HG03469 (cell line): ENCODE measurements at regions not wholly inside any gene's neighbourhood (a gene's known extent, or its start where the extent isn't known, plus 50 kb on each side); places are given as distances from the start of the nearest gene placed in this dataset.
"Not testable (repeated sequence)": the region's sequence is repeated elsewhere in the genome, so short reads cannot be mapped to it uniquely, and the experiment has no call there.

Experiments
- ATAC-seq: cut with Tn5 transposase; IDR thresholded peaks from one replicate; pipeline ENCODE4 v1.9.1; 2021; ENCODE audit warnings: mild to moderate bottlenecking, moderate library complexity, moderate number of reproducible peaks; ENCODE audit not compliant: unreplicated experiment

DNA sequence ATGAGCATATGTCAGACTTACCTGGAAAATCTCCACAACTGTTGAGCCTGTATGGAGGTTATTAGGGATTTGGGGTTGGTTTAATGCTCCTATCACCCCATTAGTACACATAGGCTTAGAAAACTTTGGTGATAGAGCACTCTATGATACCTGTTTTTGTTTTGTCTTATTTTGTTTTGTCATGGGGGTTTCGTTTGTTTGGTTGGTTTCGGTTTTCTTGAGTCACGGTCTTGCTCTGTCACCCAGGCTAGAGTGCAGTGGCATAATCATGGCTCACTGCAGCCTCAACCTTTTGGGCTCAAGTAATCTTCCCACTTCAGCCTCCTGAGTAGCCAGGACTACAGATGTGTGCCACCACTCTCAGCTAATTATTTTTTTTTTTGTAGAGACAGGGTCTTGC lies 70.0 kb downstream of the MZT1 start:
- no peak for ATAC-seq

DNA sequence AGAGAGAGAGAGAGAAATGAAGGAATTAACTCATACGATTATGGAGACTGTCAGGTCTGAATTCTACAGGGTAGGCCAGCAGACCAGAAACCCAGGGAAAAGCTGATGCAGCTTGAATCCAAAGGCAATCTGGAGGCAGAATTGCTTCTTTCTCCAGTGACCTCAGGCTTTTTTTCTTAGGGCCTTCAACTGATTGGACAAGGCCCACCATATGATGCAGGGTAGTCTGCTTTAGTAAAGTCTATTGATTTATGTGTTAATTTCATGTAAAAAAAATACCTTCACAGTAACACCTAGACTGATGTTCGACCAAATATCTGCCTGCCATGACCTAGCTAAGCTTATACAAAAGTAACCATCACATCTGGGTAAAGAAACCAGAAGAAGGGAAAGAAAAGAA lies 71.1 kb downstream of the MZT1 start:
- no peak for ATAC-seq

DNA sequence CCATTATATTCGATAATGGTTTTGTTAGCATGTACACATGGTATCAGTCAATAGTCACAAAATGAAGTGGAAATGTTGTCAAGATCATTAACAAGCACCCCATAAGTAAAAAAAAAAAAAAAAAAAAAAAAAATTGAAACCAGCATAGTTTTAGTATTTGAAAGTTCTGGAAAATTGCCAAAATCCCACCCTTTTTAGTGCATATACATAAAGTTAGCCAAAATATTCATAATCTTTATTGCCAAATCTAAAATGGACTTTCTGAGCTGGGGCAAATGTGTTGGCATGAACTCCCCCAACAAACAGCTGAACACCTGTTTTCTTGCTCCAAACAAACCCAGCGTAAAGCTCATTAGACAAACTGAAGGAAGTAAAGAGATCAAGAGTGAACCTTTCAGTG lies 73.9 kb downstream of the MZT1 start:
- no peak for ATAC-seq

DNA sequence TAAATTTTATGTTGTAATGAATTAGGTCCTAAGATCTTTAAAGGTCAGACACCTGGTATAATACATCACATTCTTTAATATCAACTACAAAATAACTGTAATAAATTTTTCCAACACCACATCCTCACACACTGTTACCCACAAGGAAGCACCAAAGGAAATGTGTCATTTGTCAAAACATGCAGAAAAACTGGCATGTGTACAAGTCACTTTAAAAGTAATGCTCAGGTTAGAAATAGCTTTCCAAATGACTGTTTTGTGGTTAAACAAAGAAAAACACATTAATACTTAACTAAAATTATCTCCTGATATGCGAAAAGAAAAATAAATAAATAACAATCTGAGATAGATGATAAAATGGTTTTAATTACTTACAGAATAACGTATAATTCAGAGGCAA lies 74.7 kb downstream of the MZT1 start:
- no peak for ATAC-seq

DNA sequence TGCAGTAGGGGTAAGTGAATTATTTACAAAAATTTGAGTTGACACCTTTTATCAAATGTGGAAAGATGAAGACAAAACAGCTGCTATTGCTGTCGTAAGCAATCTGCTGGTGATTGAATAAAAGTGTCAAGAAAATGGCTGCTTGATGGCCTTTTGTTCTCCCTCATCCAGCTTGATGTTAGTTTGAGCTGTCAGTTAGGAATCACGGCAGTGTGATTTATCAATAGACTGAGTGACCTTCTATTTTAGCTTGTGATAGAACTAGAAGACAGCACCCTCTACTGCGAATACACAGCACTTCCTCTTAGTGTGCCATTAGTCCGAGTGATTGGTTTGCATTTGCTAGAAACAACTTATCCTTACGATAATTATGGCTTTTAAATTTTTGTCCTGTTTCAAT lies 76.3 kb downstream of the MZT1 start:
- ATAC-seq: no peak

DNA sequence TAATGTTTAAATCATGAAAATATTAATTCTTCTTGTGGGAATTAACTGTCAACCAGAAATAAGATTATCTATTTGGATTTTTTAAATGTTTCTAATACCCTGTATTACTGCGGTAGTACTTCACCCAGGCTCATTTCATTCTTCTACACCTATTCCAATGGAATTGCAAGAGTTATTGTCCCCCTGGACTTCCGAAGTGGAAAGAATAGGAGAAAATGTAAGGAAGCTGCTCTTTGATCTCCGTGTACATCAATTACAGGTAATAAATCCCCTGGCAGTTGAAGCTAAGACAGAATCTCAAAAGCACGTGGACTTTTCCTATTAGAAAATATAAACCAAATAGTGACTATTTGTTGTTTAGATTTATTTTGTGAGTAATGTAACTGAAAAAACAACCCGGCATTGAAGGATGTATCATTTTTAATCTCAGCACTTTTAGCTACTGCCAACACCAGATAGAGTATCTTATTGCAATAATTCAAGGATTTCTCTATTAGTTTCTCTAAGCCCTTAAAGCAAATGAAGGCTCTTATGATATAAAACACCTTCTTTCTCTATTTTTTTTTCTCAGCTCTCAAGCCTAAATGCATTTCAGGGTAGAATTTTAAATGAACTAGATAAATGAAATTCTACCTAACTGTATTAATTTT lies 77.3 kb downstream of the MZT1 start:
- ATAC-seq: no peak

GRCh38 chr13:72648513-72649065 lies 78.8 kb downstream of the MZT1 start:
- ATAC-seq: no peak

GRCh38 chr13:72647422-72647821 lies 80.0 kb downstream of the MZT1 start:
- no peak for ATAC-seq

DNA sequence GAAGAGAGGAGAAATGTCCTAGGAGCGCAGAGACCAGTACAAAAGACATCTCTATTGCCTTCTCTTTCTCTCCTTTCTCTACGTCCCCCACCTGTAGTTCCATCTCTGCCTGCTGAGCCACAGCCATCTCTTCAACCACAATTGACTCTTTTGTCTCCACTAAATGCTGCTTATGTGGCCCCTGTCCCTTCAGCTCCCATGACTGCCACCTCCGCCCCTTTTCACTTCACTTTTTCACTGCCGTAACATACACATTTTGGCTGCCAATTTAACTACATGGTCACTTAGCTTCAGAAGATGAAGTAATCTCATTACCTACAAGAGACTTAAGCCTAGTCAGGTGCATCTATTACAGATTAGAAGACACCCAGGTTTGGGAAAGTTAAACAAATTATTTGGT lies 81.9 kb downstream of the MZT1 start:
- no peak for ATAC-seq

- ATAC-seq: no peak
Observed at GRCh38 chr13:72643311-72643989, 84.0 kb downstream of the MZT1 start.

DNA sequence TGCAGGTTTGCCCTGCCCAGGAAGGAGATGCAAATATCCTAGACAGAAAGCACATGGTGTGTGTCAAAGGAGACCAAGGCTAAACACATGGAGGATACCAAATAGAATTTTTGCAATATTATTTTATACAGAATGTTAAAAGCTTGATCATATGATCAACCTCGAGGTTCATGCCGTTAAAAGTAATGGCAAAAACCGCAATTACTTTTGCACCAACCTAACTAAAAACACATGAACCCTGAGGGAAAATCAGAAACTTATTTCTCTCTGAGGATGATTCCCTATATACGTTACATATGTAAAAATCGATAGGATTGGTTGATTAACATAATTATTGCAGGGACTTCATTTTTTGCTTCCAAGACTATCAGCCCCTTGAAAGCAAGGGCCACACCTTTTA lies 88.1 kb downstream of the MZT1 start:
- ATAC-seq: no peak

DNA sequence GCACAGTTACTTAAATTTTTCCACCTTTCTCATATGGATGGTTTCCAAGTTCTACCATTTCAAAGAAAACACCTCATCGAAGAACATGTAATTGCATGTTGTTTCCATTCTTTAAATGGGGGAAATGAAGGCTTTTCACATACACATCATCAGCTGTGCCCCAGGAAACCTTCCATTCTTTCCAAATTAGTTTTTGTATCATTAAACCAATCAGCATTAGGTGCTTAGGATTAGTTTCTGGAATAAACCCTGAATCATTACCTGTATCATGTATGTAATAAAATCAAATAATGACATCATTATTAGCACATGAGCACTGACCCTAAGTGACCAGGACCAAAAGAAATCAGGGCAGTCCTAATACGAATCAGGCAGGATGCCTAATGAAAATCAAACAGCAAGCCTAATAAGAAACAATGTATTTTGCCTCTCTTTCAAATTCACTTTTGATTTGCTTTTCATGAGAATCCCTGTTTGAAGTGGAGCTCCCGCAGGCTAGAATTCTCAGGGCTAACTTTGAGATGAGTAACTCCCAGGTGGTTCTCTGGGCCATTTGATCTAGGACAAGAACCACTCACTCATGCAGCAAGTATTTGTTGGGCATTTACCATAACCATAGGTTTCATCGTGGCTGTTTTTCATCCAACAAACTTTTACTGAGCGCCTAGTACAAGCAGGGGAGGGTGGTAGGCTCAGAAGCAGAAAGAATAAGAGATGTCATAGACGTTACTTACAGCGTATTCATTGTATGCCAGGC lies 89.2 kb downstream of the MZT1 start:
- ATAC-seq: no peak

DNA sequence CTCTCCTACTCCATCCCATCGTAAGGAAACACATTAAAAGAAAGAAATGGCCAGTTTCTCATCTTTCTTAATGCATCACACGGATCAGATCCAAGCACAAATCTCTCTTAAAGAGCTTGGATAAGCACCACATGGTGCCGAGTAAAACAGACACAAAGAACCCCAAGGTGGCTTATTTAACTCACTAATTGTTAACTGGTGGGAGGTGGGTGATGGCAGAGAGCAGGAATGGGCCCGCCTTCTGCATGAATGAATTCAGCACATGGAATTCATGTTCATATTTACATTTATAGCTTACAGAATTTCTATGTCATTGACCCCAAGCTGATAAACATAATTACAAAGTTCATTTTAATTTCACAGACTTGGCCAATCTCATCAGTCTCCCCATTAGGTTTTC lies 89.9 kb downstream of the MZT1 start:
- ATAC-seq: no peak

DNA sequence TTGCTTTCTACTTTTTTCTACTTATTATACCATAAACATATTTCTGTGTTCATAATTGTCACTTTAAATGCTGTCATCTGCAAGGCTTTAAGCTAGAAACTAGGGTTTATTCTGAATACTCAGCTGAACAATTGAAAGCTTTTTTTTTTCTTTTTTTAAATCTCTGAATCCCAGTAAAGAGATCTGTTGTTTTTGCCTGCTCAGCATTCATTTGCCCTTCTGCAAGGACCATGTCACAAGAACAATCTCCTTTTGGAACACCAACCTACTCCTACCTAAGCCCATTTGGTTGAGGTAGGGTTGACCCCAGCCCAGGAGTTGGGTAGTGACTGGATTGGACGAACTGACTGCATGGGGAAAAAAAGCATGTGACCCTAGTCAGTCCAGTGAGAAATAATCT lies 92.6 kb downstream of the MZT1 start:
- ATAC-seq: no peak

DNA sequence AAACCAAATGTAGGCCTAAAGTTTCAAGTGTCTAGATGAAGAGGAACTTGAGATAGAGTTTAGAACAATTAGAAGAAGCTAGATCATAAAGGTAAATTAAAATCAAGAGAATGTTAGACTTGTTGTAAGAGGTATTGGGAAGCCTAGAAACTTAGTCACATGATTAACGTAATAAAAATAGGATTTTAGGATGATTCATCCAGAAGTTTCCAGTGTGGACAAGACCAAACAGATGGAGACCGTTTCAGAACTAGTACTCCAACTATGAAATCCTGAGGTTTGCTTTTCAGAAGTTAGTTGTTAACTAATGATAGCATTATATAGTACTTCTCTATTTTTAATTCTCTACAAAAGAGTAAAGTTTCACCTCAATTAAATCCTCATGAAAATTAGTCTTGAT lies 104.9 kb downstream of the MZT1 start:
- no peak for ATAC-seq

GRCh38 chr13:72620874-72621273 lies 106.6 kb downstream of the MZT1 start:
- ATAC-seq: no peak

GRCh38 chr13:72617951-72618350 lies 109.5 kb downstream of the MZT1 start:
- no peak for ATAC-seq

DNA sequence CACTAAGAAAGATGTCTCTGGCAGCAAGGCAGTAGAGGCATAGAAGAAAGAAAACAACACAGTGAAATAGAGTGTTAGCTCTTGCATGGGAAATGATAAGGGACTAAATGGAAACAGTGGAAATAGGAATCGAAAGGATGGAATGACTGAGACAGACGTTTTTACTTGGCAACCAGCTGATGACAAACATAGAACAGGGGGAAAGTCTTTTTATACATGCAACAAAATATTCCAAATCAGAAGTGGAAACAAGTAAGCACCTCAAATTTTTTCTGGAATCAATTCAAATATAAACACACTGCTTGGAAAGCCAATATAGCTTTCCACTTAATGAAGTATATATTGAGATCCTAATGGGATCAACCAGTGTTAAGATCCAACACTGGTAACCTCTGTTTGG lies 110.2 kb downstream of the MZT1 start:
- ATAC-seq: no peak

DNA sequence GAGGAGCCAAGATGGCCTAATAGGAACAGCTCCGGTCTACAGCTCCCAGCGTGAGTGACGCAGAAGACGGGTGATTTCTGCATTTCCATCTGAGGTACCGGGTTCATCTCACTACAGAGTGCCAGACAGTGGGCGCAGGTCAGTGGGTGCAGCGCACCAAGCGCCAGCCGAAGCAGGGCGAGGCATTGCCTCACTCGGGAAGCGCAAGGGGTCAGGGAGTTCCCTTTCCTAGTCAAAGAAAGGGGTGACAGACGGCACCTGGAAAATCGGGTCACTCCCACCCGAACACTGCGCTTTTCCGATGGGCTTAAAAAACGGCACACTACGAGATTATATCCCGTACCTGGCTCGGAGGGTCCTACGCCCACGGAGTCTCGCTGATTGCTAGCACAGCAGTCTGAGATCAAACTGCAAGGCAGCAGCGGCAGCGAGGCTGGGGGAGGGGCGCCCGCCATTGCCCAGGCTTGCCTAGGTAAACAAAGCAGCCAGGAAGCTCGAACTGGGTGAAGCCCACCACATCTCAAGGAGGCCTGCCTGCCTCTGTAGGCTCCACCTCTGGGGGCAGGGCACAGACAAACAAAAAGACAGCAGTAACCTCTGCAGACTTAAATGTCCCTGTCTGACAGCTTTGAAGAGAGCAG lies 117.1 kb downstream of the MZT1 start:
- not testable (repeated sequence) for ATAC-seq

GRCh38 chr13:72599178-72599743 lies 128.2 kb downstream of the MZT1 start:
- ATAC-seq: no peak

- no peak for ATAC-seq
Observed at GRCh38 chr13:72590091-72590740, 137.2 kb downstream of the MZT1 start.
